ENCODE measurements at regions not wholly inside any gene's neighbourhood (a gene's known extent, or its start where the extent isn't known, plus 50 kb on each side); places are given as distances from the start of the nearest gene placed in this dataset.

- Histone ChIP-seq H3K4me2 (ENCODE audit: low read depth, low read length) (no peak overlapping the region), H3K4me3 (replicated peaks in 1 of 3; ENCODE audit: insufficient read depth in 1 of 3, low read depth in 2 of 3, low read length in 3 of 3) (no peak overlapping the region), H3K9ac (ENCODE audit: insufficient read depth, low read depth, low read length) (no peak overlapping the region), H2AFZ (ENCODE audit: low read length) (no peak overlapping the region), H4K20me1 (ENCODE audit: insufficient read depth, low read length) (peaks cover 3% of the 10 kb centered on the region; the same call in 1 of the 2 replicates), H3K9me3 (ENCODE audit: low read length) (no peaks in the 10 kb centered on the region), H3K27ac (ENCODE audit: extremely low read length, insufficient read depth, low read length) (no peak overlapping the region), H3K79me2 (ENCODE audit: insufficient read depth, low read length) (no peaks in the 10 kb centered on the region), H3K27me3 (ENCODE audit: control insufficient read depth in 1 of 2, insufficient read depth in 2 of 2, low read length in 2 of 2) (peaks cover 0 to 19% of the 10 kb centered on the region in 2 experiments; a peak in 3 of 5 replicates), H3K4me1 (ENCODE audit: insufficient read depth, low read length) (peaks cover 5% of the 10 kb centered on the region; the same call in 1 of the 2 replicates), H3K36me3 (replicated peaks in 1 of 2; ENCODE audit: control insufficient read depth in 1 of 2, insufficient read depth in 2 of 2, low read length in 2 of 2) (no peaks in the 10 kb centered on the region)
- peak; percentile 81 for ATAC-seq
- intact Hi-C loops (cut with micrococcal nuclease; ENCODE audit: unreplicated experiment) = loop anchor here (5.0 to 10.0 kb wide), 3 partner anchors 114 to 322 kb away; no protein-coding TSS in a partner anchor
- TF ChIP-seq, protein P1, sequence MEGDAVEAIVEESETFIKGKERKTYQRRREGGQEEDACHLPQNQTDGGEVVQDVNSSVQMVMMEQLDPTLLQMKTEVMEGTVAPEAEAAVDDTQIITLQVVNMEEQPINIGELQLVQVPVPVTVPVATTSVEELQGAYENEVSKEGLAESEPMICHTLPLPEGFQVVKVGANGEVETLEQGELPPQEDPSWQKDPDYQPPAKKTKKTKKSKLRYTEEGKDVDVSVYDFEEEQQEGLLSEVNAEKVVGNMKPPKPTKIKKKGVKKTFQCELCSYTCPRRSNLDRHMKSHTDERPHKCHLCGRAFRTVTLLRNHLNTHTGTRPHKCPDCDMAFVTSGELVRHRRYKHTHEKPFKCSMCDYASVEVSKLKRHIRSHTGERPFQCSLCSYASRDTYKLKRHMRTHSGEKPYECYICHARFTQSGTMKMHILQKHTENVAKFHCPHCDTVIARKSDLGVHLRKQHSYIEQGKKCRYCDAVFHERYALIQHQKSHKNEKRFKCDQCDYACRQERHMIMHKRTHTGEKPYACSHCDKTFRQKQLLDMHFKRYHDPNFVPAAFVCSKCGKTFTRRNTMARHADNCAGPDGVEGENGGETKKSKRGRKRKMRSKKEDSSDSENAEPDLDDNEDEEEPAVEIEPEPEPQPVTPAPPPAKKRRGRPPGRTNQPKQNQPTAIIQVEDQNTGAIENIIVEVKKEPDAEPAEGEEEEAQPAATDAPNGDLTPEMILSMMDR (CRISPR knock-in tag; IDR thresholded peaks at IDR 0.05) = 0 out of 2 replicates have a peak, but pooled peaks have one; percentile 14
- TF ChIP-seq ZNF572 (CRISPR knock-in tag; IDR thresholded peaks at IDR 0.05) = no peak
- TF ChIP-seq EHMT2 (IDR thresholded peaks at IDR 0.05; ENCODE audit: borderline replicate concordance, low read depth, low read length) = no peak
- no peak for TF ChIP-seq KLF13 (CRISPR knock-in tag; IDR thresholded peaks at IDR 0.05)
- no peak for TF ChIP-seq ZSCAN21 (CRISPR knock-in tag; IDR thresholded peaks at IDR 0.05; ENCODE audit: borderline replicate concordance)
- TF ChIP-seq STAG1 (CRISPR knock-in tag; IDR thresholded peaks at IDR 0.05) = 0 out of 2 replicates have a peak, but pooled peaks have one; percentile 14
- TF ChIP-seq, protein P2, sequence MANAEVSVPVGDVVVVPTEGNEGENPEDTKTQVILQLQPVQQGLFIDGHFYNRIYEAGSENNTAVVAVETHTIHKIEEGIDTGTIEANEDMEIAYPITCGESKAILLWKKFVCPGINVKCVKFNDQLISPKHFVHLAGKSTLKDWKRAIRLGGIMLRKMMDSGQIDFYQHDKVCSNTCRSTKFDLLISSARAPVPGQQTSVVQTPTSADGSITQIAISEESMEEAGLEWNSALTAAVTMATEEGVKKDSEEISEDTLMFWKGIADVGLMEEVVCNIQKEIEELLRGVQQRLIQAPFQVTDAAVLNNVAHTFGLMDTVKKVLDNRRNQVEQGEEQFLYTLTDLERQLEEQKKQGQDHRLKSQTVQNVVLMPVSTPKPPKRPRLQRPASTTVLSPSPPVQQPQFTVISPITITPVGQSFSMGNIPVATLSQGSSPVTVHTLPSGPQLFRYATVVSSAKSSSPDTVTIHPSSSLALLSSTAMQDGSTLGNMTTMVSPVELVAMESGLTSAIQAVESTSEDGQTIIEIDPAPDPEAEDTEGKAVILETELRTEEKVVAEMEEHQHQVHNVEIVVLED (CRISPR knock-in tag; IDR thresholded peaks at IDR 0.05; ENCODE audit: borderline replicate concordance) = no peak
- in situ Hi-C loops (cut with HindIII; ENCODE audit: extremely low pct_ligation_motif_present, low pct_unique_long_range_greater_than_20kb) = loop anchor here (10.0 kb wide), 1 partner anchor 112 kb away; no protein-coding TSS in a partner anchor
- POLR2A ChIA-PET = no interaction called here
- BruUV-seq (replicated peaks) = no TSS peak
- CTCF ChIA-PET (ENCODE audit: low intra/inter-chr PET ratio, low total read pairs) = interaction anchor here (2.0 kb wide), 1 partner anchor 11 kb away, joined by 5 read pairs; no protein-coding TSS in a partner anchor
- no peak for FAIRE-seq
- no peak for DNase-seq (ENCODE audit: low spot score)
- WGBS (ENCODE audit: low lambda C conversion rate) = 10% methylated on average over 2 of the region's 2 CpGs
Measured at GRCh38 chr11:76723142-76723541, 52.6 kb upstream of the LRRC32 start.
